Activated naive CD4-positive, alpha-beta T cell treated with anti-CD3 and anti-CD28 coated beads, Interleukin-2, amount 10 ng/mL, durations not matched to agents 7 days and 5 days (primary cell): ENCODE measurements at regions not wholly inside any gene's neighbourhood (a gene's known extent, or its start where the extent isn't known, plus 50 kb on each side); places are given as distances from the start of the nearest gene placed in this dataset.

ENCODE experiments used
- CTCF ChIA-PET: fragments of 350-600 bp; sonication (Branson Sonifier 250); formaldehyde crosslinking; loops from one replicate; lab custom pipeline; 2021; ENCODE audit warnings: antibody characterized with exemption; lab: Charles Lee
- DNase-seq: peaks from one replicate; pipeline ENCODE4 v3.0.0-alpha.2; 2020
- H3K27ac Mint-ChIP-seq: one replicate; pipeline ENCODE4 v1.8.0; 2021; ENCODE audit warnings: mild to moderate bottlenecking, moderate library complexity, mixed read lengths
- H3K27me3 Mint-ChIP-seq: one replicate; pipeline ENCODE4 v1.8.0; 2021; ENCODE audit warnings: mild to moderate bottlenecking, mixed read lengths
- H3K36me3 Mint-ChIP-seq: one replicate; pipeline ENCODE4 v1.8.0; 2021; ENCODE audit warnings: mixed read lengths
- H3K4me1 Mint-ChIP-seq: one replicate; pipeline ENCODE4 v1.8.0; 2021; ENCODE audit warnings: mixed read lengths
- H3K4me3 Mint-ChIP-seq: one replicate; pipeline ENCODE4 v1.8.0; 2021; ENCODE audit warnings: mild to moderate bottlenecking, moderate library complexity, mixed read lengths
- H3K9me3 Mint-ChIP-seq: one replicate; pipeline ENCODE4 v1.8.0; 2021; ENCODE audit warnings: mixed read lengths

DNA sequence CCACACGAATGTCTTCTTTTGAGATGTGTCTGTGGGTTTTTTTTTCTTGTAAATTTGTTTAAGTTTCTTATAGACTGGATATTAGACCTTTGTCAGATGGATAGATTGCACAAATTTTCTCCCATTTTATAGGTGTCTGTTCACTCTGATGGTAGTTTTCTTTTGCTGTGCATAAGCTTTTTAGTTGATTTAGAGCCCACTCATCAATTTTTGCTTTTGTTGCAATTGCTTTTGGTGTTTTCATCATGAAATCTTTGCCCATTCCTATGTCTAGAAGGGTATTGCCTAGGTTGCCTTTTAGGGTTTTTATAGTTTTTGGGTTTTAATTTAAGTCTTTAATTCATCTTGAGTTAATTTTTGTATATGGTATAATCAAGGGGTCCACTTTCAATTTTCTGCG, 57.7 kb downstream of the NKX2-2 start:
- no peaks in the 10 kb centered on the region for H3K9me3 Mint-ChIP-seq
- H3K36me3 Mint-ChIP-seq, result no peaks in the 10 kb centered on the region
- no peak overlapping the region for H3K4me3 Mint-ChIP-seq
- no peaks in the 10 kb centered on the region for H3K4me1 Mint-ChIP-seq
- H3K27me3 Mint-ChIP-seq, result peaks cover 25% of the 10 kb centered on the region
- CTCF ChIA-PET, result interaction anchor here (1.6 kb wide), 1 partner anchor 220 kb away, joined by 4 read pairs; no protein-coding TSS in a partner anchor
- no peak for DNase-seq
- no peak overlapping the region for H3K27ac Mint-ChIP-seq

DNA sequence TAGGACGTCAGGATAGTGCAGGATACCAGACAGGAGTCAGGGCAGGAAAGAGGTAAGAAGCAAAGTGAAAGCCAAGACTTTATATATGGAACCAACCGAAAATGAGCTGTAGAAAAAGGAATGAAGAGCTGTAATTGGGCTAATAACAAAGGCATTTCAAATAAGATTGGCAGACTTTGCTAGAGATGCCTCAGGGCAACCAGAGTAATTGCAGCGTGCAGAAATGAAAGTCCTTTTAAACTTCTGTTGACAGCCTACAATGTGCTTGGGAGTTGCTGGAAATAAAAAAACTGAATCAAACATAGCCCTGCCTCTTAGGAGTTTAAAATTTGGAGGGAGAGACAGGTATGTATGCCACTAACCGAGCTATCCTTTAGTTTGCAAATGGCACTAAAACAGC, 56.4 kb upstream of the NKX2-4 start:
- CTCF ChIA-PET, result no interaction called here
- Mint-ChIP-seq H3K9me3 (no peaks in the 10 kb centered on the region), H3K27me3 (peaks cover 15% of the 10 kb centered on the region)

DNA sequence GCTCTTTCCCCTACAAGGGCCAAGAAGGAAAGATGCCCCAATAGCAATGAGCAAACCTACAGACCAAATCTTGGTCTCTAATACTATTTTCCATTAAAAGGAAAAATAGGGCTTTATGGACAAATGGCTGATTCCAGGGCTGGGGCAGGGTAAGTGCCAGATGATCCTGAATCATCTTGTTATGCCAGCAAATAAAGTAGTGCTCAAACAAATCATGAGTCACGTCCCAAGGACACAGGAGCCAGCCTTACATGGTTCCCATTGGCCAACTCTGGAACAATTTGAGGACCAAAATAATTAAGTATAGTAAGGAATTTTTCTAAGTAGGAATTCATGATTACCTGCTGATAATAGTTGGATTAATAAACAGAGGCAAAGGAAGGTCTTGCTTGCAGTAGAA, 53.2 kb upstream of the NKX2-4 start:
- CTCF ChIA-PET, result no interaction called here
- no peaks in the 10 kb centered on the region for H3K36me3 Mint-ChIP-seq
- no peaks in the 10 kb centered on the region for H3K9me3 Mint-ChIP-seq
- no peak overlapping the region for H3K4me3 Mint-ChIP-seq
- no peak overlapping the region for H3K27ac Mint-ChIP-seq
- no peak for DNase-seq
- peaks cover 12% of the 10 kb centered on the region for H3K27me3 Mint-ChIP-seq
- H3K4me1 Mint-ChIP-seq, result no peaks in the 10 kb centered on the region

More for the DNA sequence above, 56.4 kb upstream of the NKX2-4 start:
- Mint-ChIP-seq H3K4me3 (no peak overlapping the region), H3K4me1 (no peaks in the 10 kb centered on the region), H3K36me3 (no peaks in the 10 kb centered on the region), H3K27ac (no peak overlapping the region)
- DNase-seq, result no peak
